ENCODE measurements at regions not wholly inside any gene's neighbourhood (a gene's known extent, or its start where the extent isn't known, plus 50 kb on each side); places are given as distances from the start of the nearest gene placed in this dataset.

DNA sequence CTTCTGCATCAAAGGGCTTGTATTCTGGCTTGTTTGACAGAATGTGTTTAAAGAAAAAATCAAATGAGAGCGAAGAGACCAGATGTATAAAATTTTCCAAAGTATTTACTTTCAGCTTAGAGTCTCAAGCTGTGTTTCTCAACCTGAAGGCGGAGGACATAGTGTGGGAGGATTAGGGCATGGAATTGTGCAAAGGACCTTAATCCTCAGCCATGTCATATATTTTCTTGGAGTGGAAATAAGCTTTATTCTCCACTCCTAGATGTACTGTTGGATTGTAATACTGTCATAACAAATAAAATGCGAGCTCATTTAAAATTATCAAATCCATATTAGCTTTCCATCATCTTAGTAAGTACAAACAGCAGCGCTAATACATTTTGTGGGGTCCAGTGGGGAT lies 154.0 kb downstream of the PAH start:
- POLR2A ChIA-PET (ENCODE audit: unreplicated experiment) = no interaction called here
- TF ChIP-seq SMC3 (IDR thresholded peaks at IDR 0.05; ENCODE audit: low read depth, low read length) (no peak), MAZ (IDR thresholded peaks at IDR 0.05; ENCODE audit: borderline replicate concordance, low read depth, low read length) (no peak), BHLHE40 (IDR thresholded peaks at IDR 0.05; ENCODE audit: low read depth, low read length) (no peak), CHD1 (IDR thresholded peaks at IDR 0.05; ENCODE audit: low read depth, low read length) (no peak), MAFK (IDR thresholded peaks at IDR 0.05; ENCODE audit: low read depth, low read length) (no peak), FOS (IDR thresholded peaks at IDR 0.05; ENCODE audit: low read depth, low read length) (no peak), CEBPB (IDR thresholded peaks at IDR 0.05; ENCODE audit: low read depth, low read length) (no peak), MXI1 (IDR thresholded peaks at IDR 0.05; ENCODE audit: borderline replicate concordance, low read depth, low read length) (no peak), POLR2A (IDR thresholded peaks at IDR 0.05; ENCODE audit: low read depth, low read length) (no peak), RCOR1 (IDR thresholded peaks at IDR 0.05; ENCODE audit: insufficient replicate concordance, low read length) (no peak), RFX5 (IDR thresholded peaks at IDR 0.05; ENCODE audit: low read depth, low read length) (no peak), NFE2L2 (IDR thresholded peaks at IDR 0.05; ENCODE audit: low read depth, low read length) (no peak), RAD21 (IDR thresholded peaks at IDR 0.05; ENCODE audit: low read length) (no peak)
- TF ChIP-seq, protein P1, sequence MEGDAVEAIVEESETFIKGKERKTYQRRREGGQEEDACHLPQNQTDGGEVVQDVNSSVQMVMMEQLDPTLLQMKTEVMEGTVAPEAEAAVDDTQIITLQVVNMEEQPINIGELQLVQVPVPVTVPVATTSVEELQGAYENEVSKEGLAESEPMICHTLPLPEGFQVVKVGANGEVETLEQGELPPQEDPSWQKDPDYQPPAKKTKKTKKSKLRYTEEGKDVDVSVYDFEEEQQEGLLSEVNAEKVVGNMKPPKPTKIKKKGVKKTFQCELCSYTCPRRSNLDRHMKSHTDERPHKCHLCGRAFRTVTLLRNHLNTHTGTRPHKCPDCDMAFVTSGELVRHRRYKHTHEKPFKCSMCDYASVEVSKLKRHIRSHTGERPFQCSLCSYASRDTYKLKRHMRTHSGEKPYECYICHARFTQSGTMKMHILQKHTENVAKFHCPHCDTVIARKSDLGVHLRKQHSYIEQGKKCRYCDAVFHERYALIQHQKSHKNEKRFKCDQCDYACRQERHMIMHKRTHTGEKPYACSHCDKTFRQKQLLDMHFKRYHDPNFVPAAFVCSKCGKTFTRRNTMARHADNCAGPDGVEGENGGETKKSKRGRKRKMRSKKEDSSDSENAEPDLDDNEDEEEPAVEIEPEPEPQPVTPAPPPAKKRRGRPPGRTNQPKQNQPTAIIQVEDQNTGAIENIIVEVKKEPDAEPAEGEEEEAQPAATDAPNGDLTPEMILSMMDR (conservative IDR thresholded peaks at IDR 0.05; ENCODE audit: low read depth, low read length) = no peak
- TF ChIP-seq, protein P2, sequence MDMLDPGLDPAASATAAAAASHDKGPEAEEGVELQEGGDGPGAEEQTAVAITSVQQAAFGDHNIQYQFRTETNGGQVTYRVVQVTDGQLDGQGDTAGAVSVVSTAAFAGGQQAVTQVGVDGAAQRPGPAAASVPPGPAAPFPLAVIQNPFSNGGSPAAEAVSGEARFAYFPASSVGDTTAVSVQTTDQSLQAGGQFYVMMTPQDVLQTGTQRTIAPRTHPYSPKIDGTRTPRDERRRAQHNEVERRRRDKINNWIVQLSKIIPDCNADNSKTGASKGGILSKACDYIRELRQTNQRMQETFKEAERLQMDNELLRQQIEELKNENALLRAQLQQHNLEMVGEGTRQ (IDR thresholded peaks at IDR 0.05; ENCODE audit: low read depth, low read length) = no peak
- TF ChIP-seq, protein P3, sequence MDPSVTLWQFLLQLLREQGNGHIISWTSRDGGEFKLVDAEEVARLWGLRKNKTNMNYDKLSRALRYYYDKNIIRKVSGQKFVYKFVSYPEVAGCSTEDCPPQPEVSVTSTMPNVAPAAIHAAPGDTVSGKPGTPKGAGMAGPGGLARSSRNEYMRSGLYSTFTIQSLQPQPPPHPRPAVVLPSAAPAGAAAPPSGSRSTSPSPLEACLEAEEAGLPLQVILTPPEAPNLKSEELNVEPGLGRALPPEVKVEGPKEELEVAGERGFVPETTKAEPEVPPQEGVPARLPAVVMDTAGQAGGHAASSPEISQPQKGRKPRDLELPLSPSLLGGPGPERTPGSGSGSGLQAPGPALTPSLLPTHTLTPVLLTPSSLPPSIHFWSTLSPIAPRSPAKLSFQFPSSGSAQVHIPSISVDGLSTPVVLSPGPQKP (IDR thresholded peaks at IDR 0.05; ENCODE audit: borderline replicate concordance, low read depth, low read length) = no peak
- CTCF ChIA-PET = no interaction called here
- Histone ChIP-seq H3K79me1 (ENCODE audit: low read depth in 1 of 2, low read length in 2 of 2) (no peaks in the 10 kb centered on the region), H4K20me1 (ENCODE audit: insufficient read depth, low read length) (no peaks in the 10 kb centered on the region), H2AK5ac (ENCODE audit: low read depth, low read length) (no peak overlapping the region), H3K4ac (ENCODE audit: low read depth, low read length) (no peak overlapping the region), H3K4me1 (ENCODE audit: control insufficient read depth, insufficient read depth, low read length) (no peaks in the 10 kb centered on the region), H2BK20ac (ENCODE audit: low read depth, low read length) (no peak overlapping the region), H3K36me3 (ENCODE audit: control insufficient read depth, insufficient read depth, low read length) (no peaks in the 10 kb centered on the region), H3K27ac (ENCODE audit: insufficient read depth, low read length) (no peak overlapping the region), H3K56ac (ENCODE audit: extremely low read depth, insufficient read depth, low read length) (no peak overlapping the region), H3K23ac (ENCODE audit: low read depth, low read length) (no peak overlapping the region), H3K14ac (replicated peaks; ENCODE audit: low read depth, low read length) (no peak overlapping the region), H2AFZ (replicated peaks; ENCODE audit: low read length, poor library complexity) (no peak overlapping the region), H2BK120ac (ENCODE audit: low read depth, low read length) (no peak overlapping the region), H3K9me1 (ENCODE audit: insufficient read depth, low read length) (no peaks in the 10 kb centered on the region), H3K4me3 (ENCODE audit: insufficient read depth, low read depth, low read length) (no peak overlapping the region), H2AK9ac (replicated peaks; ENCODE audit: low read depth, low read length, poor library complexity) (no peak overlapping the region), H3K18ac (ENCODE audit: low read depth, low read length) (no peak overlapping the region), H4K8ac (ENCODE audit: low read depth in 2 of 2, low read length in 2 of 2) (no peak overlapping the region), H3K9me3 (ENCODE audit: control insufficient read depth, insufficient read depth, low read length) (no peaks in the 10 kb centered on the region), H3K27me3 (ENCODE audit: control insufficient read depth, insufficient read depth, low read length) (no peaks in the 10 kb centered on the region), H4K5ac (ENCODE audit: low read depth, low read length) (no peak overlapping the region), H2BK5ac (ENCODE audit: low read depth, low read length, poor library complexity, severe bottlenecking) (no peak overlapping the region), H3K9ac (ENCODE audit: low read depth, low read length) (no peak overlapping the region), H3K4me2 (ENCODE audit: low read depth, low read length) (no peak overlapping the region), H2BK15ac (ENCODE audit: low read depth, low read length) (no peak overlapping the region), H4K91ac (ENCODE audit: insufficient read depth, low read depth, low read length) (no peak overlapping the region)
- dilution Hi-C loops (cut with HindIII; ENCODE audit: low sequenced_read_pairs, unreplicated experiment) (no loop called here), intact Hi-C loops (cut with micrococcal nuclease) (loop anchor here (10.0 kb wide), 1 partner anchor 988 kb away; no protein-coding TSS in a partner anchor), in situ Hi-C loops (cut with MboI; ENCODE audit: low sequenced_read_pairs) (no loop called here)
- no peak for DNase-seq
- no TSS peak for BruUV-seq (replicated peaks)
- WGBS, 2 experiments (ENCODE audit: extremely low coverage in 2 of 2, insufficient read length in 1 of 2) = no CpG with 5 or more reads among the region's 4 CpGs
- ATAC-seq (ENCODE audit: low read depth) = no peak
